ENCODE measurements at regions not wholly inside any gene's neighbourhood (a gene's known extent, or its start where the extent isn't known, plus 50 kb on each side); places are given as distances from the start of the nearest gene placed in this dataset.

DNA sequence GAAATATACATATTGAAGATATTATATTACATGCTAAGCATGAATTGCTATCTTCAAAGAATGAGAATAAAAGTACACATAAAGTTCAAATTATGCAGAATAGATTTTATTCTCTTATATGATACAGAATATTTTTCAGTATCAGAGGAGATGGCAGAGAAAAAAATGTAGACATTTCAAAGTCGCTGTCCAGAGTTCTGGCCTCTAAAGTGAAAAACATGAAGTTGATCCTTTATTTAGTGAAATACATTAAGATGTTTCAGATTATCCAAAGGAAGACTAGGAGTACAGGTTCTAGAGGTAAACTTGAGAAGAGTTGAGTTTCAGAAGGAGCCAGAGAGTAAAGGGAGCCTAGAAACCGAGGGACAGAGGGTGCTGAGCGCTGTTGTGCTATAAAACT, 303.6 kb downstream of the UTP18 start:
- FAIRE-seq: no peak

DNA sequence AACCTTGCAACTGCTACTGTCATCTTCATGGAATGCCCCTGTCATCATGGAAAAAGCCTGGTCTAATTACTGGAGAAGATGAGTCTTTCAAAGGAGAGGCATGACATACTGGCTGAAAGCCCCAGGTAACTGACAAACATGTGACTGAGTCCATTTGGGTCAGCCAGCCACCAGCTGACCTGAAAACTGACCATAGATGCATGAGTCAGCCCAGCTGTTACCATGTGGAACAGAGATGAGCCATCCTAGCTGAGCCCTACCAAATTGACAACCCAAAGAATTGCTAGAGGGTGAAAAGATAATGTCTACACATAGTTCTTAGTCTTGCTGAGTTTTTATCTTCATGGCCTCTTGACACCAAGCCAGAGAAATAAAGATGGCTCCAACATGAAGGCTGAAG, 311.8 kb downstream of the UTP18 start:
- FAIRE-seq: no peak

Data from G401.6 (cell line).